G401.6 (cell line): ENCODE measurements at regions not wholly inside any gene's neighbourhood (a gene's known extent, or its start where the extent isn't known, plus 50 kb on each side); places are given as distances from the start of the nearest gene placed in this dataset.

Source experiments
- FAIRE-seq: peaks from 2 replicates; lab custom pipeline; 2012; peaks lifted over from hg19 to GRCh38; lab: Jason Lieb, UNC

DNA sequence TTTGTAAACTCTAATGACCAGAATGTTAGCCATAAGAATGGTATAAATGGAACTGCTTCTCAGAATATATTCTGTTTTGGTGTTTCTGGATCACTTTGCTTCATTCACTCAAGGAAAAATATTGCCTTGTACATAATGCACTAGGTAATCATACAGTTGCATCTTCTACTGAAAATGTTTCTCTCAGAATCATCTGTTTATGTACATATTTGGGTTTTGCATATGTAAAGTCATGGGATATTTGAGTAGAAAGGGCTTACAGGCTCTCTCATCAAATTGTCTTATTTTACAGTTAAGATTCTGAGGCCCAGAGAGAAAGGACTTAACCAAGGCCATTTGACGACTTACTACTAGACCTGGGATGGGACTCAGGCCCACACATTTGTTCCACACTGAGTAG, 97.8 kb upstream of the PALM2AKAP2 start:
- no peak for FAIRE-seq

DNA sequence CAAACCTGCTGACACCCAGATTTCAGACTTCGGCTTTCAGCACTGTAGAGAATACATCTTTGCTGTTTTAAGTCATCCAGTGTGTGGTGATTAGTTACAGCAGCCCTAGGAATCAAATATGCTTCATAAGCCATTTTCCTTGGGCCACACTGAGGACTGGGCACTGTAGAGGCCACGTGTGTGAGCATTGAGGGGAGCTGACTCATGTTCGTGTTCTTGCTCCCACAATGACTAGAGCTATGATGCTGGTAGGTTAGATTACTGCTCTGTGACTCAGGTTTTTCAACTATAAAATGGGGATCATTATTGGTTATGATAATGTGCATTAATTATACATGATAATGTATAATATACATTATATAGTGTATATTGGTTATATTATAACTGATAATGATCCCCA, 96.5 kb upstream of the PALM2AKAP2 start:
- FAIRE-seq = no peak

DNA sequence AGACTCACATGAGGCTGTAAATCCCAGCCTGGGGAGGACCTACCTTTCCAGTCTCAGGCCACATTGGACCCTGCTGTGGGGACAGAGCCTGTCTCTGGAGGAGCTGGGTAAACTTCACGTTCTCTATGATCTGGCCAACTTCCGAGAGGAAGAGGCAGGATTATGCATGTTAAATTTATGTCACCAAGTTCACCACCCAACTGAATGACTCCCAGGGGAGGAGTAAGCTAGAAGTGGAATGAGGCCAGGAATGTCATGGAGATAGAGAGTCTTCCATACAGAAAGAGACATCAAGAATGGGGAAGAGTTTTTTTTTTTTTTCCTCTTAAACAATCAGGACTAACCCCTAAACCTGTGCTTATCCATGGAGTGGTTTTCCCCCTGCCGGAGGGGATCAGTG, 90.3 kb upstream of the PALM2AKAP2 start:
- no peak for FAIRE-seq

DNA sequence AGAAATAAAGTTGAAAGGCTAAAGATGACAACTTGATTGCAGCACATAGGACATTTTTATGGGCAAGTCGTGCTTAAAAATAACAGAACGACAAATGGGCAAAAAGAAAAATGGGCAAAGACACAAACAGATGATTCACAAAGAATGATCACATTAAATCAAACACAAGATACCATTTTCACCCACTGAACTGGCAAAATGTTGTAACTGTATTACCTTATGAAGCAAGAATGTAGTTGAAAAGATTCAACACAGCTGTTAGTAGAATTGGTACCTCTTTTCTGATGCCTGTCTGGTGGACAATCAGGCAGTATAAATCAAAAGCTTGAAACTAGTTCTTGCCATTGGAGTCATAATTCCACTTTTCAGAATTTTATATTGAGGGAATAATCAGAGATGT, 81.0 kb upstream of the PALM2AKAP2 start:
- FAIRE-seq = no peak

DNA sequence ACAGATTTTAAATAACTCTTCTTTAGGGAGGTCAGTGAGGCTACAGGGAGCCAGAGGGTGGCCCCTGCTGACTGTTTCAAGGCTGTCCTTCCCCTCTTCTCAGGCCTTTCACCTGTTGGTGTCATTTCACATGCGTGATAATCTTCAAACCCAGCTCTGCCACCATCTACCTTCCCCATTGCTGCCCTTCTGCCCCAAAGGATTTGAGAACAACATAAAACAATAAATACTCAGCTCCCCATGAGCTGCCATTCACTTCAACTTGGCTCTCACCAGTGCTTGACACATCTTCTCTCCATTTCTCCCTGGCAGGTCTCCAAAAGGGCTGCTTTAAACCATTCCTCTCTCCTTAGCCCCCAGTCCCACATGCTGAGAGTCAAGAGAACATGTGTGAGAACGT, 75.5 kb upstream of the PALM2AKAP2 start:
- FAIRE-seq = no peak

DNA sequence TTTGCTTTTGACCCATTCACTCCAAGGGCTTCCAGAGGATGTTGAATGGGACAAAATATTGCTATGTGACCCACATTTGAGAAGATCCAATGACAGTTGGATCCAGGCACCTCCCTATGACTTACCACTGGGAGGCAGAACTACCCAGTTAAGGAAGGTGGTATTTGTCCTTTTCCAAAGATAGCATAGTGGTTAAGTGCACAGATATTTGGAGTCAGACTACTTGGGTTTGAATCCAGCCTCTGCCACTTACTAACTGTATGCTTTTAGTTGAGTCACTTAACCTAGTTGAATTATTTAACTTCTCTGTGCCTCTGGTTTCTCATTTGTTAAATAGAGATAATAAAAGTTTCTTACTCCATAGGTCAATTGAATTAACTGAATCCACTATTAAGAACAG, 74.5 kb upstream of the PALM2AKAP2 start:
- FAIRE-seq = no peak

DNA sequence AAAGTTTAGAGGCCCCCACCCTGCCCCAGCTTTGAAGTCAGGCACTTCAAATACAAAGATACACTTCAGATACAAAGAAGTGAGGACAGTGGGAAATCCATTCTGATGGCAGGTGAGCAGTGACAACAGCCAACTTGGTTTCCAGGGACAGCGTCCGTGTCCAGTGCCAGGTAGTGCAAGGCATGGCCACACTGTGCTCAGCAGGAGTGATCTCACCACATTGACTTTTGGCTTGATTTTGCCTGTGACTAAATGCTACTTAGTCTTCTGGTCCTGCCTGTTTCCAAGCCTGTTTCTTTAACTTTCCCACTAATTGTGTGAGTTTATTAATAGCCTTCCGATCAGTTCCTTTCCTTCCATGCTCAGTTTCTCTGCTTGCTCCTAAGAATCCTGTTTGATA, 72.6 kb upstream of the PALM2AKAP2 start:
- FAIRE-seq = no peak

DNA sequence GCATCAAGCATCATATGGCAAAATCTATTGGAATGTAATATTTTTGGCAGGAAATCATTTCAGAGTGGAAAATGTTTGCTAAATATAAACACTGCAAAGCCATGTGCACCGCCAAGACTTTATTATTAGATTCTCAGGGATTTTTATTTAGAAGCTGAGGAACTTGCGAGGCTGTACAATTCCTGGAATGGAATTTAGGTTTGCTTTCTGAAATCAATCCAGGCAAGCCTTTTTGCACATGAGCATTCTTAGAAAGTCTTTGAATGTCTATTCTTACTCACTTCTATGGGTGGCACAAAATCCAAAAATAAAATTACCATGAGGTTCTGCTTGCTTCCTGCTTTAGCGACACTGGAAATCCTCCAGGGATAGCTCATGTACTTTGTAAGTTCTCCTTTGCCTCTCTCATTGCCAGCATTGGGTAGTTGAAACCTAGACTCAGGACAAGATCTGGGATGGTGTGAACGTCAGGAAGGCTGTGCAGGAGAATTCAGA, 71.5 kb upstream of the PALM2AKAP2 start:
- FAIRE-seq = no peak

DNA sequence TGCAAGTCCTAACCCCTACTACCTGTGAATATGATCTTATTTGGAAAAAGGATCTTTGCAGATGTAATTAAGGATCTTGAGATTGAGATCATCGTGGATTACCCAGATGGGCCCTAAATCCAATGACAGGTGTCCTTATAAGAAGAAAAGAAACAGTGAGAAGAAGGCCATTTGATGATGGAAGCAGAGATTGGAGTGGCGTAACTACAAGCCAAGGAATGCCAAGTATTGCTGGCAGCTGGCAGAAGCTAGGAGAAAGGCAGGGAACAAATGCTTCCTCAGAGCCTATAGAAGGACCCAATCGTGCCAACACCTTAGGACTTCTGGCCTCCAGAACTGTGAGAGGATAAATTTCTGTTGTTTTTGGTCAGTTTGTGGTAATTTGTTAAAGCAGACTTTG, 70.1 kb upstream of the PALM2AKAP2 start:
- FAIRE-seq = no peak

DNA sequence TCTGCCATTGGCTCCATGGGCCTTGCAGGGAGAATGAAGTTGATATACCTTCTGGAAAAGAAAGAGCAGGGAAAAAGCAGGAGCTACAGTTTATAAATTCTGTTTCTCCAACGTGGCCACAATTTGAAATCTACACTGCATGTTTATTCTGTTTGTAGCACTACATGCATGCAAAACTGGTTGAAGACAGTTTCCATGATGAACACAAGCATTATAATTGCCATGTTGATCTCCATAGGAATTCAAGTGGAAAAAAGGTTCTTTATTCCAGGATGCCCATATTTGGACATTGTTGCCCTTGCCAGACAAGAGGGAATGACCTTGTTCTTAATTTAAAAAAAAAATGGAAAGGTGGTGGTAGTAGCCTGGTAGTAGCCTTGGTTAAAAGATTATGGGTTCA, 69.2 kb upstream of the PALM2AKAP2 start:
- FAIRE-seq = no peak

DNA sequence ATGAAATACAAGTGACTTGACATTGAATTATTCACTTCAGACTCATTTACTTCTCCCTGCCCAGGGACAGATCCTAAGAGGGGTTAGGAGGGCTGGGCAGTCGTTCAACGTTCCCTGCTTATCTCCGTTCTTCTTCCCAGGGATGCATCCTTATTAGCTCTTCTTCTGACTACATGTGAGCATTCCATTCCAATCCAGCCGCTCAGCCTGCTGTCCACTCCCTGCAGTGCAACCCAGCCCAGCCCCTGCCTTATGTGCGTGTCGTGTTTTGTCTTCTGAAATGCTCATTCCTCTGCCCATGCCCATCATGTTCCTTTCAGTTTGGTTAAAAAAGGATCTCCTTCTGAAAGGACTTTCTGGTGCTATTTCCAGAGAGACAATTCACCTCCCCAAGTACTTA, 64.7 kb upstream of the PALM2AKAP2 start:
- no peak for FAIRE-seq

DNA sequence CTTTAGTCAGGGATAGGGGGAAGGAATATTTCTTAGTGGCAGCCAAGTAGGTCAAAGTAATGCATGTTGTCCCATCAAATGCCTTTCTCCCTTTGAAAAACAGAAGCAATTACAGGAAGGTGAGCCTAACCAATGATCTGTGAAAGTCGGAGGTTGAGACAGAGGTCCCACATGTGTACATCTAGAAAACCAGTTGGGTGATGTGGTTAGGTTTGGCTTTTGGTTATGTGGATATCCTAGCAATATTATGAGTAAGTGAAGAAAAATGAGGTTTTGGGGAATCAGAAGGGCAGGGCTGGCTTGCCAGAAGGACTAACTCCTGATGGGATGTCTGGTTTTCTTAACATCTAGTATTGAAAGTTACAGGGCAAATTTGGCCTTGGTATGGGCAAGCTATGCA, 63.4 kb upstream of the PALM2AKAP2 start:
- no peak for FAIRE-seq

DNA sequence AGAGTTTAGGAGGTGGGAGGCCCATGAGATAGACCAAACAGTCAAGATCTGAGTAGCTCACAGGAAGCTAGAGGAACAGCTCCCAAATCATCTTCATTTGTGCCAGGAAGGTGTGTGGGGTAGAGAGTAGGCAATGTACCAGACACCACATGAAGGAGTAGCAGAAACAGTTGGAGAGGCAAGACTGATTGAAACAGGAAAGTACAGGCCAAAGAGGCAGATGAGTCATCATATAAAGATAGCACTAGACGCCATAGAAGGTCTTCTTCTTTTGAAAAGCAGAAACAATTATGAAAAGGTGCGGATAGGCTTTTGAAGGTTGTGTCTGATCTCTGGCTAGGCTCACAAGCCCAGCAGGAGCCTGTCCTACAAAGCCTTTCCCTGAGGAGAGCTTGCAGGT, 62.7 kb upstream of the PALM2AKAP2 start:
- FAIRE-seq = no peak

DNA sequence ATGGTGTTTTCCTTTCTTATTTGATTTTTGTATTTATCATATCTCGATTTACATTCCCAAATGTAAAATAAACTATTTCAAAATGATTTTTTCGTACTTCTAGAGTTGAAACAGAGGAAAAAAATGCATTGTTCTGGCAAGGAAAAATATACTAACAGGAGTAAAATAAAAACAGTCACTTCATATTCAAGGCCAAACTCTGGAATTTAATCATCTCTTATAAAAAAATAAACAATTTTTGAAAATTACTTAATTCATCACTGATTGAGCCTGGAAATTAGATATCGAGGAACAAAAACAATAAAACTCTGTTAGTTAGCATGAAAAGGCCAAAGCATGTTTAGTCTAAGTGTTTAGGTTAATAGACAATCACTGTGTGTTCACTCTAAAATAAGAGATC, 61.1 kb upstream of the PALM2AKAP2 start:
- no peak for FAIRE-seq

DNA sequence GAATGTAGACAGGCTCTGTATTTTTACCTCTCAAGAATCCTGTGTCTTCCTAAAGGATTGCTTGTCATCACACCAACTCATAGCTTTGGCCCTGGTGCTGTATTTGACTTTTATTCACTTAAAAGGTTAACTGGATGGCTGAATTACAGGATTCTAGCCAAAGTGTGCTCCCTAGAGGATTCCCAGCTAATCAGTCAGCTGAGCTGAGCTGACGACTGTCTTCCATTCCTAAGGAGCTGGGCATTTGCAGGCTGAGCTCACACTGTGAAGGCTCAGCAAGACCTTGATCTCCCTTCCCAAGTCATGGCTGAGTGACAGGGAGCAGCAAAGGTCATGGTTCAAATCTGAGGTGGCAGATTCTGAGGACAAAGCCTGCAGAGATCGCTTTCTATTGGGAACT, 59.0 kb upstream of the PALM2AKAP2 start:
- no peak for FAIRE-seq

DNA sequence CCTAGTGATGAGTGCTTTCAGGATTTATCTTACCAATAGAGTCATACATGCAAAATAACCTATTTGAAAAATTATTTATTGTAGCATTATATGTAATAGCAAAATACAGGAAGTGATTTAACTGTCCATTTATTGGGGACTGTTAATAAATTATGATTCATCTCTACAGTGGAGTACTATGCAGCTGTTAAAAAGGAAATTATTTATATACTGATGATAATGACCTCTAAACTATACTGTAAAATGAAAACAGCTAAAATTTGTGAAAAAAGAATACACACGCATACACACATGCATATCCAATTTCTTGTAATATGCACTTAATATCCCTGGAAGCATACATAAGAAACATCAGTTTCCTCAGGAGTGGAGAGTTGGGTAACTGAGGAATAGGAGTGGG, 58.0 kb upstream of the PALM2AKAP2 start:
- no peak for FAIRE-seq

DNA sequence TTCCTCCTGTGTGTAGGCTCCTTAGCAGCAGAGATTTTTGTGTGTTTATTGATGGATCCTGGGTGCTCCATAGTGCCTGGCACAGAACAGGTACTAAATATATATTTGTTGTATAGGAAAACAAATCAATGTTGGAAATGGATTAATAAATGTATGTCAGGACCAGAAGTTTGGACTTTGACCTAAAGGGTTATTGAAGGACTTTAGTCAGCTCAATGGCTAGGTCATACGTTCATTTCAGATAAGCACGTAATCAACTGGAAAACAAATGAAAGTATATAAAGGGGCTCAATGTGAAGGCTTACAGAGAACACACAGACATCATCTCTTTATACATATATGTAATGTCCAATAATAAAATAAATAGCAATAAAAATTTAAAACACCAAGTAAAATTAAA, 56.2 kb upstream of the PALM2AKAP2 start:
- FAIRE-seq = no peak

DNA sequence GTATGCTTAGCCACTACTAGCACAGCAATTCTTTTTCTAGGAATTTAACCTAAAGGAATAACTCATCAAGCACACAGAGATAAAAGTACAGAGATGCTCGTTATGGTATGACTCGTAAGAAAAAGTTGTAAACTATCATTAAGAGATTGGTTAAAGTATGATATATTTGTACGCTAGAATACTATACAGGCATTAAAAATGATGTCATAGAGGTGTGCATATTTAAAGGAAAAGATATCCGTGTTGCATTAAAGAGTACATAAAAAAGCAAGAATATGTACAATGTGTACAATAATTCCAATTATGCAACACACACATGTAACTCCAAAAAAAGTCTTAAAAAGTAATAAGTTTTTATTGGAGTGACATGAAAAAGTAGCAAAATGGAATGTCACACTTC, 54.5 kb upstream of the PALM2AKAP2 start:
- no peak for FAIRE-seq

DNA sequence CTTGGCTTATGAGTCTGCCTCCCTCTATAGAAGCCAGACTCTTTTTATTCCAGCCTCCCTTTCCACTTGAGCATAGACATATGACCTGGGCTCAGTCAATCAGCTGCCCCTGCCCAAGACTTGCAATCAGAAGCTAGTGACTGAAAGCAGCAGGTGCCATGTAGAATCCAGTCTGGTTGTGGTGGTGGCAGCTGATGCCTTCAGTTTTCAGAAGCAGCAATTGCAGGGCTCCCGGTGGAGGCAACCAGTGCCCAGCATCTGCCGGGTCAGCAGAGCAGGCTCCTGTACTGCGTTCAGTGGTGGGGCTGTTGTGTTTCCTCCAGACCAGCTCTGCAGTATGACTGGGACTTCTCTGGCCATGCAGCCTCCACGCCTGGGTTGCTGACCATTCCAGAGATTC, 53.9 kb upstream of the PALM2AKAP2 start:
- no peak for FAIRE-seq

DNA sequence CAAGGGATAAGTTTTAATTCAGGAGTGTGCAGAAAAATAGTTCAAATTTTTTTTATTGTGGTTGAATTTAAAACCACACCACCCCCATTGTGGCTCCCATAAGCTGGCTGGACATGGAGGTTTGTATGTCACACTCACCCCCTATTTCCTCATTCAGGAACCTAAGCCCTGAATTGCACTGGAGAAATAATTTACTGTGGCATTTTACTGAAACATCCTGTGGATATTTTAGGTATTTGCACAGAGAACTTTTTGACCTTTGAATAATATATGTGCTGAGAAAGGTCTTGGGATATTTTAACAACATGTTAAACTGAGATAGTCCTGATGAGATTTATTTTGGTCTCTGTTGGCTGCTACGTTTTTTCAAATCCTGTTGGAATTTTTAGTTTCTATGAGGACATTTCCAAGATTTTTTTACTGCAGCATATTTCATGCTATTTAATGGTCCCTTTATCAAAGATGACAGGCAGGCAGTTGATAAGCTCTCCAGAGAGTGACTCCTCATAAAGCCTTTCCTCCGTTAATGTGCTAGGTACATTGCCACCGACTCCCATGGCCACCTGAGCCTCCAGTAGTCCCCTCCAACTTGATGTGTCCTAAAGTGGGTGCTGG, 51.2 kb upstream of the PALM2AKAP2 start:
- no peak for FAIRE-seq

DNA sequence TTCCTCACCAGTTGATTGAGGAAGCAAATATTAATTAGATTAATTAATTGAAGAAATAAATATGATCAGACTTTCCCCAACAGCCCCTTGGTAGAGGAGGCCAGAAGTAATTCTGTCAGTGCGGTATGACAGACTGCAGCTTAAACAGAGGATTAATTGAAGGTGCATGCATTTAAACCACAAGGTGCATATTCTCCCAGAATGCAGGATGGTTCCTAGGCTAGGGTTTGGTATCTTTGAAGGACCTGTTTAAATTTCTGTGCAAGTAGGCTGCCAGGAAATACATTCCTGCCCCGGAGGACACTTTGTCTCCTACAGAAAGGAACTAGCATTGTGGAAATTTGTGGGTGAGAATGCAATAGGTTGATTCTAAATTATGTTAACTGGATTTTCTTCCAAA, 50.5 kb upstream of the PALM2AKAP2 start:
- no peak for FAIRE-seq
